Fibroblast of skin of right biceps (primary cell): ENCODE measurements at regions not wholly inside any gene's neighbourhood (a gene's known extent, or its start where the extent isn't known, plus 50 kb on each side); places are given as distances from the start of the nearest gene placed in this dataset.
"Not testable (repeated sequence)": the region's sequence is repeated elsewhere in the genome, so short reads cannot be mapped to it uniquely, and the experiment has no call there.

Experiments used
- DNase-seq: peaks from one replicate; pipeline ENCODE4 v3.0.0-alpha.2; 2013

DNA sequence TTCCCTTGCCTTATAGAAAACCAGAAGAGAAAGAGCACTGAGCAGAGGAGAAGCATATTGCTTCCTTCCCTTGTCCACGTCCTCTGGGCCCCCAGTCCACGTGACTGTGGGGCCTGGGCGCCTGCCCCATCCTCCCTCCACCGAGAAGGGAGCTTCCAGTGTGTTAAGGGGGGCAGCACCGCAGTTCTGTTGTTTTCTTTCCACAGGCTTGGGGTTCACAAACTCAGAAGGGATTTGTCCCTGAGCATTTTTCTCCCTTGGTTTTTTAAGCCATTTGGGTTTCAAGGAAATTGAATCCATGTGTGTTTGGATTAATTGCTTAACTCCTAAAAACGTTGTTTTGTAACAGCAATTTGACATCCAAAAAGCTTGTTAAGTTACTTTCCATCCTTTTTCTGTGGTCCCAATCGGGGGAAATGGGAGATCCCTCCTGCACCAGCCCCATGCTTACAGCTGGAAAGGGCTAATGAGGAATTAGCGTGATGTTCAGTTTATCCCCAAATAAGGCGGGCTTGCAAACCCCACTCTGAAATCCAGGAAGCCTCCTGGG is 347.5 kb upstream of the TNRC6C start:
- no peak for DNase-seq

DNA sequence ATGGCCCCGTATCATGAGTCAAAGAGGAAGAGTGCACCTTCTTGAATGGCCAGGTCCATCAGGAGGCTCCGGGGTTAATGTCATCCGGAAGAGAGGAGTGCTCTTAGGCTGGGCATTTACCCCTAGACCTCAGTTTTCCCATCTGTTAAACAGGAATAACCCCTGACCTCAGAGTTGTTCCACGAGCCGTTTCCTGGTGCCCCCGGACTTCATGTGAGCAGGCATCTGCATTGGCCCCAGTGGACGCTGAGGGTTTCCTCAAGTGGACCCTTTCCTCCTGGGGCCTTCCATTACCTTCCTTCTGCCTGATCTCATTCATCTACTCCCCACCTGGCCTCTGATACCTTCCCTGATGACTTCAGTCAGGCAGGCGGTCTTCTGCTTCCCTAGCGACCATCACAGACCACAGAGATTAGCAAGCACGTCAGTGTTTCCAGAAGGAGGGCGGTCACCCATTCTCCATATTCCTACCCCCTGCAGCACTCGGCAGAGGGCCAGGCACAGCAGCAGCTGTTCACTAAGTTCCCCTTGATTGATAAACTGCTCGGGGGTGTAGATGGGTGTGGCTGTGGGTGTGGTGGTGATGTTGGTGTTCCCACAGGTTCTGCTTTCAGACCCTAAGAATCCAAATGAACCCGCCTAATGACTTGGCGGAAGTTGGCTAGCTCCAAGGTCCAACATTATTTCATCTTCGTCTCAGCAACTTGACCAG is 346.6 kb upstream of the TNRC6C start:
- no peak for DNase-seq

DNA sequence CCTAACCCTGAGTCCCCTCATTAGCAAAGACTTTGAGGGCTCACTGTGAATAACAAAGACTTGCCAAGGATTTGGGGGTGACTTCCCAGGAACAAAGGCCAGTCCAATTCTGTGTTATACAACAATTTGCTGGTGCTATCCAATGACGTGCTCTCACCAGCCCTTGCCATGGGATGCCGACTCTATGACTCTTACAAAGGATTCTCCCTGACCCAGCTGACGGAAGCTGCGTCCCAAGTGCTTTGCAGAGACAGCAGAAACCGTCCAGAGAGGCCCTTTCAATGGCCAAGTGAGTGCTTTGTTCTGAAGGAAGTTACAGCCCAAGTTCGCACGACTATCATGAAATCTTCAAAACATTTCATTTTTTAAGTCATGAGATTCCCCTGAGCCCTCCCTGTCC is 345.3 kb upstream of the TNRC6C start:
- DNase-seq: no peak

DNA sequence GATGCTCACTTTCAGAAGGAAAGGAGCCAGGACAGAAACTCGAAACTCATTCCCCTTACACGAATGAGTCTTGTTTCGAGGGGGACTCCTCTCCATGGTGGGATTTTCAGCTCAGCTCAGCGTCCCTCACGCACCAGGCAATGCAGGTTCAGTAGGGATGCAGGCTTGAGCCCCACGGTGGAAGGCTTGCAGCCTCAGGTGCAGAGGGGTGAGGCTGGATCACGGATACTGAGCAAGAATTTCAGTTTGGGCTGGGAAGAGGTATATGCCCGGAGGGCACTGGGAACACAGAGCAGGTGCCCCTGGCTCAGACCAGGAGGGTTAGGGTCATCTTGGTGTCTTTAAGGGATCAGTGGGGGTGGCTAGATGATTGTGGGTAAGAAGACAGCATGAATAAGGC is 344.9 kb upstream of the TNRC6C start:
- no peak for DNase-seq

DNA sequence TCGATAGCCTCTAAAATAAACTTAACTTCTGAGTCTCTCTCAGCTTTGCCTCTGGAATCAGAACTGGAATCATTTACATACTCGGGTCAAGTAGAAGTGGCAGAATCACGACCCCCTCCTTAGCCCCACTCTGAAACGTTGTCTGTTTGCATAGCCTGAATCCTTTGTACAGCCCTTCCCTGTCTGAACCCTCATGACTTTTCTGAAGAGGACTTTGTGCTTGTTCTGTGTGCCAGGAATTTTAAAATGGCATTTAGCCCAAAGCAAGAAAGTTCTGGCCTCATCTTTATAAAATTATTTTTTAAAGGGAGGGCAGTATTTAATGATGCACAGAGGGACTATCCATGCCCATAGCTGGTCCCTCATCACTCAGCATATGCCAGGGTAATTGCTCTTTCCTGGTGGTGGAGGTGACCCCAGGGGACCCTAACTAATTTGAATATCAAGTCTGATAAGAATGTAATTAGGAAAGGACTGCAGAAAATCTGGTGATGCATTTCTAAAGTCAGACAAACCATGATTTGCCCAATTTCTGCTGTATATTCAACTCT is 342.7 kb upstream of the TNRC6C start:
- no peak for DNase-seq

DNA sequence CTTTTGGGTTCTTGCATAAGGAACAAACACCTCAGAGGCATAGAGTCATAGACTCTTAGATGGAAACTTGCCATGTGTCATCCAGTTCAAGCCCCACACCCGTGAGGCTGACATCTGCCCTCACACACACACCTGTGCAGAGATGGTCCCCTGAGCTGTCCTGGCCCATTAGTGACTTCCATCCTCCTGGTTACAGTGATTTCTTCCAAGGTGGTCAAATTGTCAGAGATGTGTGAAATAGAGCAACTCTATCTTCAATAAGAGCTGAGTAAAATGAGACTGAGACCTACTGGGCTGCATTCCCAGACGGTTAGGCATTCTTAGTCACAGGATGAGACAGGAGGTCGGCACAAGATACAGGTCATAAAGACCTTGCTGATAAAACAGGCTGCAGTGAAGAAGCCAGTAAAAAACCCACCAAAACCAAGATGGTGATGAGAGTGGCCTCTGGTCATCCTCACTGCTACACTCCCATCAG is 342.2 kb upstream of the TNRC6C start:
- DNase-seq: no peak

DNA sequence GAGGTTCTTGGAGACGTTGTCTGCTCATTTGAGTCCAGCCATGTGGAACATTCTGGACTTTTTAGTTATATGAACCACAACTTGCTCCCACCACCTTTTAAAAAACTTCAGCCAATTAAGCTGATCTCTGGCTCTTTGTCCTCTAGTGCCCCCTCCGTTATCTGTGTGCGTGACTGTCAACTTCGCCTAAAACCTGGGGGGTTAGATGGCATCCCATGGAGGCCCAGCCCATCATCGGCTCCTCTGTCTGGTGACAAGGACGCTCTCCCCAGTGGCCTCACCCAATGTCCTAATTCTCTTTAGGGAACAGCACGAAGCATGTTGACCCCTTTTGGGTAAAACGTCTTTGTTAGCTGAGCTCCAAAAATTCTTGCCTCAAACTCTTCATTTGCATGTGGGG is 341.0 kb upstream of the TNRC6C start:
- no peak for DNase-seq

DNA sequence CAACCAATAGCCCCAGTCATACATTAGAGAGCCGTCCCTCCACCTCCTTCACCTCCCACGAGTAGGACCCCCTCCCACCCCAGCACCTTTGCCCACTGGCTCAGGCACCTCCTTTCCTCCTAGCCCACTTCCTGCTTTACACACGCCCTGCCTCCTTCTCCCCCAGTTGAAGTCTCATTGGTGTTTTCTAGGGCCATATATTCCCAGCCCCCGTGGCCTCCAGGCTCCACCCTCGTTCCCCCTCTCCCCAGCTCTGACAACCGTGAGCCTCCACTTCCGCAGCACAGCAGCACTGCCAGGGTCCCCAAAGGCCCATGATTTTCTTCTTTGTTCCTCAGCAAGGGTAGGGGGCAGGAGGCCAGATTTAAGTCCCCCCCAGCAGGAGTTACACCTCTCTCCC is 340.3 kb upstream of the TNRC6C start:
- DNase-seq: no peak

DNA sequence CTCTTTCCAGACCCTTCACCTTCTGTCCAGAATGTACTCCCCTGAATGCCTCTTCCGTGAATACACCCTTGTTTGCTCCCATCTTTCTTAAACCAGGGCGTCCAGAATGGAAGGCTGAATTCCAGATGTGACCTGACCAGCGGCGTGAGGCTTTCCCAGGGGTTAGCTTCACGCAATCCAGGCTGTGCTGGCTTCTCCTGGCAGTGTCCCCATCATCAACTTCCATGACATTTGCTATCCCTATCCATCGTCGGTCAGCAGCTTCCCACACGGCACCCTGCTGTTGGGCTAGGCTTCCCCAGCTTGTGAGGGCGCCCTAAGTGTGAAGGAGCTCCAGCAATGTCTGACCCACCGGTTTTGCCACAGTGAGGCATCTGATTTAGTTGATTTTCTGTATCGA is 339.8 kb upstream of the TNRC6C start:
- no peak for DNase-seq

DNA sequence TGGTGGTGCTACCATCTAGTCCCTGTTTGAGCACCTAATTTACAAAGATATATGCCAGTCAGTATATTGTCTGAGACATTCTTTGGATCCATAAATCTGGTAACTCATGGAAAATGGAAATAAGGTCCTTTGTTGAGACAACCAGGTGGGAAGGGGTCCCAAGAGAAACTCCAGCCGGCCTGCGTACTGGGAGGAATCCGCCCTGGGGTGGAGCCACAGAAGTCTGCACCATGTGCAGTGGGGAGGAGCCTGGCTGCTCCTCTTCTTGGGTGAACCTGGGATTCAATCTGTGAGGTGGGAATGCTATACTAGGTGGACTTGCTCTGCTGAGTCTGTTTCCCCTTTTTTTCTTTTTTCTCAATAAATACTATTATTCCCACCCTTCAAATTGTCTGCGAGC is 339.2 kb upstream of the TNRC6C start:
- DNase-seq: no peak

DNA sequence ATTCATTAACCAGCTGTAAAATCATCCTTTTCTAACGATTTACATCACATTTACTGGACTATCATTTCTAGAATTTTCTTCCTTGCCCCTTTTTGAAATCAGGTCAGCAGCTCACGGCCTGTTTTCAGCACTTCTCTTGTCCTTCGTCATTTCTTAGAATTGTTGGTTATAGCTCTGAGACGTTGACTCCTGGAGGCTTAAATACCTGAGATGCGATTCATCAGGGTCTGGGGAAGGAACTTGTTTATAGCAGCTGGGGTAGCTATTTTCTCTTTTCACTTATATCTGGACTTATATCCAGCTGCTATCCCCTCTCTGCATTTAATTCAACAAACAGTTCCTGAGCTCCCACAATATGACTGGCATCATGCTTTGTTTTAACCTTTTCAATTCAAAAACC is 338.7 kb upstream of the TNRC6C start:
- DNase-seq: peak; percentile 59

DNA sequence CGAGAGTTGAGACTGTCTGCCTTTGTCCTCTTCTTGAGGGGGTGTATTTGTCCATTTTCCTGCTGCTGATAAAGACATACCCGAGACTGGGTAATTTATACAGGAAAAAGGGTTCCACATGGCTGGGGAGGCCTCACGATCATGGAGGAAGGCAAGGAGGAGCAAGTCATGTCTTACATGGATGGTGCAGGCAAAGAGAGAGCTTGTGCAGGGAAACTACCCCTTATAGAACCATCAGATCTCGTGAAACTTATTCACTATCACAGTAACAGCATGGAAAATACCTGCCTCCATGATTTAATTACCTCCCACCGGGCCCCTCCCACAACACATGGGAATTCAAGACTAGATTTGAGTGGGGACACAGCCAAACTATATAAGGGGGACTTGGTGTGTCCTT is 338.2 kb upstream of the TNRC6C start:
- no peak for DNase-seq

DNA sequence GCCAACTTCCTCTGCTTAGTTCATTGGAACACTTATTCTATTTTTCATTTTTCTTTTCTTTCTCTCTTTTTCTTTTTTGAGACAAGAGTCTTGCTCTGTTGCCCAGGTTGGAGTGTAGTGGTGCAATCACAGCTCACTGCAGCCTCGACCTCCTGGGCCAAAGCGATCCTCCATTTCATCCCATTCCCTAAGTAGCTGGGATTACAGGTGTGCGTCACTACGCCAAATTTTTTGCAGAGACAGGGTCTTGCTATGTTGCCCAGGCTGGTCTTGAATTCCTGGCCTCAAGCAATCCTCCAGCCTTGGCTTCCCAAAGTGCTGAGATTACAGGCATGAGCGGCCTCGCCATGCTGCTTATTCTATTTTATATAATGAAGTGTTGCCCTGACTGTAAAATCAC is 336.4 kb upstream of the TNRC6C start:
- not testable (repeated sequence) for DNase-seq

DNA sequence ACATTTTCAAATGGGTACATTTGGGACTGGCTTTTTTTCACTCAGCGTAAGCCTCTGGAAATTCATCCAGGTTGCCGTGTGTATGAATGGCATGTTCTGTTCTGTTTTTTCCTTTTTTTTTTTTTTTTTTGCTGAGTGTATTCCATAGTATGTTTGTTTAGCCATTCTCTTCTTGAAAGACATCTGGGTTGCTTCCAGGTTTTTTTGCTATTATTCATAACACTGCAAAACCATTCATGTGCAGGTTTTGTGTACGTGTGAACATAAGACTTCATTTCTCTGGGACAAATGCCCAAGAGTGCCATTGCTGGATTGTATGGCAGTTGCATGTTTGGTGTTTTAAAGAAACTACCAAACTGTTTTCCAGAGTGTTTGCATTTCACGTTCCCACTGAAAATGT is 335.9 kb upstream of the TNRC6C start:
- DNase-seq: no peak

DNA sequence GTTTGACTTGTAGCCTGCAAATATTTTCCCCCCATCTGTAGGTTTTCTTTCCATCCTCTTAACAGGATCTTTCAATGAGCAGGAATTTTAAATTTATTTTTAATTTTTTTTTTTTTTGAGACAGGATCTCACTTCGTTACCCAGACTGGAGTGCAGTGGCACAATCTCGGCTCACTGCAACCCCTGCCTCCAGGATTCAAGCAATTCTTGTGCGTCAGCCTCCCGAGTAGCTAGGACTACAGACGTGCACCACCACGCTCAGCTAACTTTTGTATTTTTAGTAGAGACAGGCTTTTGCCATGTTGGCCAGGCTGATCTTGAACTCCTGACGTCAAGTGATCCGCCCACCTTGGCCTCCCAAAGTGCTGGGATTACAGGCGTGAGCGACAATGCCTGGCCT is 335.2 kb upstream of the TNRC6C start:
- DNase-seq: not testable (repeated sequence)

DNA sequence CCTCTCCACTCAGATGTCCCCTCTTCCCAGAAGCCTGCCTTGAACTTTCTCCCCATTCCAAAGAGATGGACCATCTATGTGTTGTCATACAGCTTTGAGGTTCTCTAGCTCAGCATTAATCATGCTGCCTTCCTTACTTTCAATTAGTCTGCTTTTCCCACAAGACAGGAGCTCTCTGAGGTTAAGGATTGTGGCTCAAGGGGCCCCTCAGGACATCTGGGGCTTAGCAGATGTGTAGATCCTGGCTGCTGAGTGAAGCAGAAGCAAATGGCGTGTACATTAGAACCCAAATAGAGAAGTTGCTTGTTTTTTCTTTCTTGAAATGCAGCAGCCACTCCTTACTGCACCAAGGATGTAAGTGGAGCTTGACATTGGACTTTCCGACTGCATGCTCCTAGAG is 330.5 kb upstream of the TNRC6C start:
- DNase-seq: no peak

DNA sequence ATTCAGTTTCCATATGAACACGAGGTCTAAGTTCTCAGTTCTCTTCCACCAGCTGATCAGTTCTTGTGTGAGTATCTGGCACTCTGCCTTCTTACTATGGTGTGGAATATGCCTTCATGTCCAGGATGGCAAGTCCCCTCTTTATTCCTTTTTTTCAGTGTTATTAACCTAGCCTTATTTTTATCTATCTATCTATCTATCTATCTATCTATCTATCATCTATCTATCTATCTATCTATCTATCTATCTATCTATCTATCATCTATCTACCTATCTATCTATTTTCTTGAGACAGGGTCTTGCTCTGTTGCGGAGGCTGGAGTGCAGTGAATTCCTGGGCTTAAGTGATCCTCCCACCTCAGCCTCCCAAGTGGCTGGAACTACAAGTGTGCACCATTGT is 329.2 kb upstream of the TNRC6C start:
- not testable (repeated sequence) for DNase-seq

DNA sequence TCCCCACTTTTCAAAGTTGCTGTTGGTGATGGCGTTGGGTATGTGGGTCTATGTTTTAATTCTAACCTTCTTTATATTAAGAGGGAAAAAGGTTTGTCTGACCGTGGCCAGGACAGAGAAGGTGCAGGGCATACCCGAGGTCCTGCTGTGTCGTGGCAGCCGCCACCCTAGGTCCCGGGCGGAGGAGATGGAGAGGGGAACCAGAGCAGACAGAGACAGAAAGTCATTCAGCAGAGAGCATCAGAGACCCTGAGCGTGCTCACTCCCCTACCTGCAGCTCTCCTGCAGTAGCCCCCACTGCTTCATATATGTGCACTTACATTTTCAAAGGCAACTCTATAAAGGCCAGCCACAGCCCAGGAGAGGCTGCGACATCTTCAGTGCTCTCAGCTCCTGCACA is 327.2 kb upstream of the TNRC6C start:
- DNase-seq: no peak

DNA sequence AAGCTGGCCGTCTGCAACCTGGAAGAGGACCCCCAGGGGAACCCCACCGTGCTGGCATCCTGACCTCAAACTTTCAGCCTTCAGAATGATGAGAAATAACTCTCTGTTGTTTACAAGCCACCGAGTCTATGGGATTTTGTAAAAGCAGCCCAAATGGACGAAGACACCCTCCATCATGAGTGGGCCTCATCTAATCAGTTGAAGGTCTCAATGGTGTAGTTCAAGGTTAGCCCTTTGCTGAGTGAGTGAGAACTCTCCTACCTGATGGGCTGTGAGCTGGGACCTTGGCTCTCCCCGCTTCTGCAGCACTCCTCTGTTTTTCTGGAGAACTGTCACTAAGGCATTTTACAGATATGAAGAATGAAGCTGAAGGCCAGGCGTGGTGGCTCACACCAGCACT is 325.9 kb upstream of the TNRC6C start:
- DNase-seq: no peak

DNA sequence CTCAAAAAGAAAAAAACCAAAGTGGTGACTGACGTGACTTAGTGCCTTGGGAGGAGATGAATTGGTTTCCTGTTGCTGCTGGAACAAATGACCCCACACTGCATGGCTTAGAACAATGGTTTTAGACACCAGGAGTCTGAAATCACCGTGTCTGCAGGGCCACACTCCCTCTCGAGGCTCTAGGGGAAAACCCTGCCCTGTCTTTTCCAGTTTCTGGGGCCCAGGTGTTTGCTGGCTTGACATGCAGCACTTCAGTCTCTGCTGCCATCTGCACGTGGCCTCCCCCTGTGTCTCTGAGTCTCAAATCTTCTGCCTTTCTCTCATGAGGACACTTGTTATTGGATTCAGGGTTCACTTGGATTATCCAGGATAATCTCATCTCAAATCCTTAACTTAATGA is 323.8 kb upstream of the TNRC6C start:
- no peak for DNase-seq

DNA sequence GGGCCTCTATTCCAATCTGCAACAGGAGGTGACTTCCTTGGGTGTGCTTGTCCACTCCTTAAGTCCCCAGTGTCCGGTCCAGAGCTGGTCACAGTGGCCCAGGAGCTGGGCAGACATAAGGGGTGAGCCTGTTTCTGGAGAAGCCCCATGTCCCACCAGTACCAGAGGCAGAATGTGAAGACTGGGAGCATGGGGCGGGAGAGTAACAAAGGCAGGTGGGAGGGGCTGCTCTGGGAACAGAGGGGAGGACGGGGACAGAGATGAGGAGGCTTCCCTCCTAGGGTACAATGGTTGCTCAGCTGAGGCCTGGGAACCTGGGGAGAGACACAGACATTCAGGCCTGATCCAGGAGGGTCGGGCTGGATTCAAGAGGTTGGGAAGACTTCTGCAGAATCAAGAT is 323.3 kb upstream of the TNRC6C start:
- DNase-seq: no peak

DNA sequence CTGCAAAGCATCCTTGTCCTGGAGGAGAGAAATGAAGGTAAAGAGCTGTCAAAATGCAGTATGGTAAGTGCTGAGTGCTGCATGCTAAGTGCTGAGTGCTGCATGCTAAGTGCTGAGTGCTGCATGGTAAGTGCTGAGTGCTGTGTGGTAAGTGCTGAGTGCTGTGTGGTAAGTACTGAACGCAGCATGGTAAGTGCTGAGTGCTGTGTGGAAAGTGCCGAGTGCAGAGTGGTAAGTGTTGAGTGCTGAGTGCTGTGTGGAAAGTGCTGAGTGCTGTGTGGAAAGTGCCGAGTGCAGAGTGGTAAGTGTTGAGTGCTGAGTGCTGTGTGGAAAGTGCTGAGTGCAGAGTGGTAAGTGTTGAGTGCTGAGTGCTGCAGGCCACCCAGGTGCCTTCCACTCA is 322.7 kb upstream of the TNRC6C start:
- not testable (repeated sequence) for DNase-seq

DNA sequence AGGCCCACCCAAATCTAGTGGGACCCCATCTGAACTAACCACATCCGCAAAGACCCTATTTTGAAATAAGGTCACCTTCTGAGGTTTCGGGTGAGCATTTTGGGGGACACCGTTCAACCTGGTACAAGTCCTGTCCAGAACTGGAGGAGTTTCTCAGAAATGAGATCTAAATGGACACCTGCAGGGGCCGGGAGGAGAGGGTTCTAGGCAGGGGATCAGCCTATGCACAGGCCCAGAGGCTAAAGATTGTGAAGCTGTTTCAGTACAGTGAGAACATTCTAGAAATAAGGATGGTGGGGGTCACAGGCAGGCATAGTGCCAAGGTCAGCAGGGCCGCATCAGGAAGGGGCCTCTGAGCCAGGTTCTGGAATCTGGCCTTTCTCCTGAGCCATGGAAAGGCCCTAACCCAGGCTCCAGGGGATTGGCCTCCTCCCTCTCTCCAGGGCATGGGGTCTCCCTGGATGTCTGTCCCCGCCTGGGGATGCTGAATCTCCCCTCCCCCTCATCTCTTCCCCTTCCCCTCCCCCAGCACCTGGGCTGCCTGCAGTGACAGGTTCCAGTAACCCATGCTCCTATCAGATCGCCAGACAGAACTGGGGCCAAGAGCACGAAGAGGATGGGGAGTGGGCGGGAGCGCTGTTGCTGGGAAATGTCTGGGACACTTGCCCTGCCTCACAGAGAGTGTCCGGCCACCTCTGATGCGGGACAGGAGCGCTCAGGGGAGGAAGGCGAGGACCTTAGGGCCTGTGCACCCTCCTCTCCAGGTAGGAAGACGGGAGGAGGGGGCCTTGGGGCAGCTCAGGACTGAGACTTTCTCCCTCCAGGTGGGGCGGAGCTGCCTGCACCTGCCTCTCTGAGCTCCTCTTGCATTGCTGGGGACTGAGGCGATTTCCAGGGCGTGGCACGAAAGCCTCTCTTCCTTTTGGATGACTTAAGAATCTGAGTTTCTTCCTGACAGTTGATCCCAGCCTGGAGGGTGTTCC is 321.4 kb upstream of the TNRC6C start:
- no peak for DNase-seq
